GM18526 (cell line): ENCODE measurements at regions not wholly inside any gene's neighbourhood (a gene's known extent, or its start where the extent isn't known, plus 50 kb on each side); places are given as distances from the start of the nearest gene placed in this dataset.

Experiments
- POLR2A ChIP-seq: IDR thresholded peaks from 3 replicates; pipeline ENCODE4 v1.6.1; 2011; ENCODE audit not compliant: insufficient read length; ENCODE audit errors: extremely low read depth

GRCh38 chr2:41933585-41934320 is 114.1 kb upstream of the PKDCC start:
- no peak for TF ChIP-seq POLR2A

GRCh38 chr2:41934329-41934958 is 113.4 kb upstream of the PKDCC start:
- no peak for TF ChIP-seq POLR2A

- no peak for TF ChIP-seq POLR2A
Measured at GRCh38 chr2:41935002-41935401, 112.8 kb upstream of the PKDCC start.

- TF ChIP-seq POLR2A: no peak
Measured at GRCh38 chr2:41935825-41936224, 112.0 kb upstream of the PKDCC start.

GRCh38 chr2:41936771-41937463 is 110.9 kb upstream of the PKDCC start:
- TF ChIP-seq POLR2A: no peak

GRCh38 chr2:41937464-41937906 is 110.3 kb upstream of the PKDCC start:
- TF ChIP-seq POLR2A: no peak

GRCh38 chr2:41937921-41938708 is 109.7 kb upstream of the PKDCC start:
- TF ChIP-seq POLR2A: no peak

- TF ChIP-seq POLR2A: no peak
Measured at GRCh38 chr2:41940060-41940744, 107.6 kb upstream of the PKDCC start.

GRCh38 chr2:41940745-41941063 is 107.1 kb upstream of the PKDCC start:
- no peak for TF ChIP-seq POLR2A

- TF ChIP-seq POLR2A: no peak
Measured at GRCh38 chr2:41941831-41942230, 106.0 kb upstream of the PKDCC start.

GRCh38 chr2:41942278-41942677 is 105.5 kb upstream of the PKDCC start:
- no peak for TF ChIP-seq POLR2A

- no peak for TF ChIP-seq POLR2A
Measured at GRCh38 chr2:41943159-41943558, 104.7 kb upstream of the PKDCC start.

GRCh38 chr2:41944220-41944880 is 103.5 kb upstream of the PKDCC start:
- TF ChIP-seq POLR2A: no peak

- TF ChIP-seq POLR2A: no peak
Measured at GRCh38 chr2:41947701-41948396, 100.0 kb upstream of the PKDCC start.
